ENCODE measurements at regions not wholly inside any gene's neighbourhood (a gene's known extent, or its start where the extent isn't known, plus 50 kb on each side); places are given as distances from the start of the nearest gene placed in this dataset.

- ChIA-PET CTCF (no interaction called here), POLR2A (no interaction called here)
- Histone ChIP-seq H3K9me3 (ENCODE audit: control insufficient read depth in 1 of 2, insufficient read depth in 1 of 2, low read length in 2 of 2) (peaks cover 0 to 4% of the 10 kb centered on the region in 2 experiments), H3K4me1 (ENCODE audit: insufficient read depth, low read length) (no peaks in the 10 kb centered on the region), H3K27ac (ENCODE audit: low read depth in 1 of 2, low read length in 2 of 2) (no peak overlapping the region), H3K36me3 (ENCODE audit: insufficient read depth, low read length) (no peaks in the 10 kb centered on the region), H3K27me3 (ENCODE audit: control insufficient read depth in 1 of 2, insufficient read depth in 2 of 2, low read length in 2 of 2) (no peaks in the 10 kb centered on the region), H3K4me3 (ENCODE audit: low read length) (no peak overlapping the region)
- H3K27ac Mint-ChIP-seq, result no peak overlapping the region
- no peaks in the 10 kb centered on the region for H3K4me1 Mint-ChIP-seq (ENCODE audit: low read depth)
- intact Hi-C loops (cut with DNase I, micrococcal nuclease), result no loop called here
- H3K27me3 Mint-ChIP-seq, result peaks cover 23% of the 10 kb centered on the region
- ATAC-seq (ENCODE audit: poor library complexity) (no peak), DNase-seq (no peak)
- H3K36me3 Mint-ChIP-seq (ENCODE audit: low read depth), result no peaks in the 10 kb centered on the region
- no peak for TF ChIP-seq CTCF (IDR thresholded peaks at IDR 0.05)
- no peaks in the 10 kb centered on the region for H3K9me3 Mint-ChIP-seq
- no peak overlapping the region for H3K4me3 Mint-ChIP-seq
Observed at GRCh38 chr7:21149809-21150208, 278.1 kb upstream of the SP4 start.

GRCh38 chr7:21154614-21155013, 273.3 kb upstream of the SP4 start:
- Histone ChIP-seq H3K27me3 (ENCODE audit: control insufficient read depth in 1 of 2, insufficient read depth in 2 of 2, low read length in 2 of 2) (no peaks in the 10 kb centered on the region), H3K36me3 (ENCODE audit: insufficient read depth, low read length) (no peaks in the 10 kb centered on the region), H3K9me3 (ENCODE audit: control insufficient read depth in 1 of 2, insufficient read depth in 1 of 2, low read length in 2 of 2) (no peaks in the 10 kb centered on the region), H3K4me1 (ENCODE audit: insufficient read depth, low read length) (no peaks in the 10 kb centered on the region), H3K27ac (ENCODE audit: low read depth in 1 of 2, low read length in 2 of 2) (no peak overlapping the region), H3K4me3 (ENCODE audit: low read length) (no peak overlapping the region)
- no peaks in the 10 kb centered on the region for H3K36me3 Mint-ChIP-seq (ENCODE audit: low read depth)
- H3K27me3 Mint-ChIP-seq, result peaks cover 31% of the 10 kb centered on the region
- no peaks in the 10 kb centered on the region for H3K4me1 Mint-ChIP-seq (ENCODE audit: low read depth)
- H3K9me3 Mint-ChIP-seq, result no peaks in the 10 kb centered on the region
- CTCF ChIA-PET, result no interaction called here
- POLR2A ChIA-PET, result no interaction called here
- no peak overlapping the region for H3K27ac Mint-ChIP-seq
- ATAC-seq (ENCODE audit: poor library complexity) (no peak), DNase-seq (no peak)
- intact Hi-C loops (cut with DNase I, micrococcal nuclease), result no loop called here
- no peak for TF ChIP-seq CTCF (IDR thresholded peaks at IDR 0.05)
- no peak overlapping the region for H3K4me3 Mint-ChIP-seq

- no peaks in the 10 kb centered on the region for H3K9me3 Mint-ChIP-seq
- TF ChIP-seq CTCF (IDR thresholded peaks at IDR 0.05), result no peak
- H3K4me3 Mint-ChIP-seq, result no peak overlapping the region
- ChIA-PET CTCF (no interaction called here), POLR2A (no interaction called here)
- H3K36me3 Mint-ChIP-seq (ENCODE audit: low read depth), result no peaks in the 10 kb centered on the region
- H3K27ac ChIP-seq (ENCODE audit: low read depth in 1 of 2, low read length in 2 of 2), result no peak overlapping the region
- no peaks in the 10 kb centered on the region for H3K9me3 ChIP-seq (ENCODE audit: control insufficient read depth in 1 of 2, insufficient read depth in 1 of 2, low read length in 2 of 2)
- H3K4me1 ChIP-seq (ENCODE audit: insufficient read depth, low read length), result no peaks in the 10 kb centered on the region
- ATAC-seq (ENCODE audit: poor library complexity) (no peak), DNase-seq (no peak)
- no peaks in the 10 kb centered on the region for H3K27me3 ChIP-seq (ENCODE audit: control insufficient read depth in 1 of 2, insufficient read depth in 2 of 2, low read length in 2 of 2)
- H3K27me3 Mint-ChIP-seq, result peaks cover 33% of the 10 kb centered on the region
- no peak overlapping the region for H3K4me3 ChIP-seq (ENCODE audit: low read length)
- intact Hi-C loops (cut with DNase I, micrococcal nuclease), result no loop called here
- H3K27ac Mint-ChIP-seq, result no peak overlapping the region
- H3K4me1 Mint-ChIP-seq (ENCODE audit: low read depth), result no peaks in the 10 kb centered on the region
- no peaks in the 10 kb centered on the region for H3K36me3 ChIP-seq (ENCODE audit: insufficient read depth, low read length)
Observed at GRCh38 chr7:21159506-21159905, 268.4 kb upstream of the SP4 start.
